ENCODE measurements at regions not wholly inside any gene's neighbourhood (a gene's known extent, or its start where the extent isn't known, plus 50 kb on each side); places are given as distances from the start of the nearest gene placed in this dataset.
"Not testable (repeated sequence)": the region's sequence is repeated elsewhere in the genome, so short reads cannot be mapped to it uniquely, and the experiment has no call there.

DNA sequence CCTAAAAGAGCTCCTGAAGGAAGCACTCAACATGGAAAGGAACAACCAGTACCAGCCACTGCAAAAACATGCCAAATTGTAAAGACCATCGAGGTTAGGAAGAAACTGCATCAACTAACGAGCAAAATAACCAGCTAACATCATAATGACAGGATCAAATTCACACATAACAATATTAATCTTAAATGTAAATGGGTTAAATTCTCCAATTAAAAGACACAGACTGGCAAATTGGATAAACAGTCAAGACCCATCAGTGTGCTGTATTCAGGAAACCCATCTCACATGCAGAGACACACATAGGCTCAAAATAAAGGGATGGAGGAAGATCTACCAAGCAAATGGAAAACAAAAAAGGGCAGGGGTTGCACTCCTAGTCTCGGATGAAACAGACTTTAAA is 191.6 kb upstream of the MGAT5 start:
- TF ChIP-seq MAFK (IDR thresholded peaks at IDR 0.05; ENCODE audit: low read depth, low read length); CTCF (conservative IDR thresholded peaks at IDR 0.05; ENCODE audit: low read depth, low read length); CEBPB (IDR thresholded peaks at IDR 0.05; ENCODE audit: low read depth, low read length); MAZ (IDR thresholded peaks at IDR 0.05; ENCODE audit: borderline replicate concordance, low read depth, low read length); POLR2A (IDR thresholded peaks at IDR 0.05; ENCODE audit: low read depth, low read length); ELK1 (IDR thresholded peaks at IDR 0.05; ENCODE audit: borderline replicate concordance, low read depth, low read length): not testable (repeated sequence)
